ENCODE measurements at regions not wholly inside any gene's neighbourhood (a gene's known extent, or its start where the extent isn't known, plus 50 kb on each side); places are given as distances from the start of the nearest gene placed in this dataset.

DNA sequence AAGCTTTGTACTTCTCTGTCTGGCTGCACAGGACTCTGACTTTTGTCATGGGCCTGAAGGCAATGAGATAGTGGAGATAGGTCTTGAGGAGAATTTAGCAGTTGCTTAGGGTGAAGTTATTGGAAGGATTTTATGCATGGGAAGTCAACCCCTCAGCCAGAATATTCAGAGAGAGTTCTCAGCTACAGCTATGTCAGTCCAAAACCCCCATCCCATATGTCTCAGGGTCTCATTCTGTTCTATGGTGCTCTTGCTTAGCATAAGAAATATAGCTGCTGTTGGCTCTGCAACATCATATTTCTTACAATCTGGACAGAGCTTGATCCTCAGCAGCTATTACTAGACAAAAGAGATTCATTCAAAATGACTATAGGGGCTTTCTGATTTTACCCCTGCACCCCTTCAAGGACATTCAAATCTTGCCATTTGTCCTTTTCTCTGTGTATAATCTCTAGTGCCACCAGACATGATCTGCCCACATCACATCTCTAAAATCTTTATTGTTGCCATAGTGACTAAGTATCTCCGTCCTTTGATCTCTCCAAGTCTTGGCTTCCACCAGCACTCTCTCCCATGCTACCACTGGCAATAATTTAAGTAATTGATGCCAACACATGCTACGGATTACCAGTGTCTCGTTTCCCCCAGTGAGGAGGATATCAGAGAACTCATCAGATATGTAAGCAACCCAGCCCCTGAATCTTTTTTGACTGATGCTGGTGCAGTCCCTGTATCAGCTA lies 327.1 kb upstream of the ISX start:
- no peak for DNase-seq (ENCODE audit: low read depth)

DNA sequence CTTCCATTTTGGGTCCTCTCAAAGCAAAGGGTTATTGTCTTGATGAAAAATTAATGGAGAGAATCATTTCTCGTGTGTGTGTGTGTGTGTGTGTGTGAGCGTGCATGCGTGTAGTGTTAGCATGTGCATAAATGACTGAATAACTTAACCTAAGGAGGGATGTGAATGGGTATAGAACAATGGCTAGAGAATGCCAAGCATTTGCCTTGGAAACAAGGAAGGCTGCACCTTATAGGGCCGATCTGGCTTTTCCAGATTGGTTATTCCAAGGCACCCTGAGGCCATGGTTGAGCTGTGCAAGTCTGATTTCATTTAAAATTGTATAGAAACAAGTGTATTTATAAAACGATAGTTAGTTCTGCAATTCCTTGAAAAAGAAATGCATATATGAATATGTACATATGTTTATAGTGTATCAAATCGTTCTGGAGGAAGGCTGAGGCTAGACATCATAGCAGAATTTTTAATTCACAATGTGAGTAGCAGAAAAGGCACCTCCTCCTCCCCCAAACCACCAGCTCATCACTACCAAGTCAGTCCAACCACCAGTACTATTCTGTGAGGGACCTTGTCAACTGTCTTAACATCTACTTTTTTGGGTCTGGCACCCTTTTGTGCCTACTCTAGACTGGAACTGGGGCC lies 322.7 kb upstream of the ISX start:
- DNase-seq (ENCODE audit: low read depth), result no peak

DNA sequence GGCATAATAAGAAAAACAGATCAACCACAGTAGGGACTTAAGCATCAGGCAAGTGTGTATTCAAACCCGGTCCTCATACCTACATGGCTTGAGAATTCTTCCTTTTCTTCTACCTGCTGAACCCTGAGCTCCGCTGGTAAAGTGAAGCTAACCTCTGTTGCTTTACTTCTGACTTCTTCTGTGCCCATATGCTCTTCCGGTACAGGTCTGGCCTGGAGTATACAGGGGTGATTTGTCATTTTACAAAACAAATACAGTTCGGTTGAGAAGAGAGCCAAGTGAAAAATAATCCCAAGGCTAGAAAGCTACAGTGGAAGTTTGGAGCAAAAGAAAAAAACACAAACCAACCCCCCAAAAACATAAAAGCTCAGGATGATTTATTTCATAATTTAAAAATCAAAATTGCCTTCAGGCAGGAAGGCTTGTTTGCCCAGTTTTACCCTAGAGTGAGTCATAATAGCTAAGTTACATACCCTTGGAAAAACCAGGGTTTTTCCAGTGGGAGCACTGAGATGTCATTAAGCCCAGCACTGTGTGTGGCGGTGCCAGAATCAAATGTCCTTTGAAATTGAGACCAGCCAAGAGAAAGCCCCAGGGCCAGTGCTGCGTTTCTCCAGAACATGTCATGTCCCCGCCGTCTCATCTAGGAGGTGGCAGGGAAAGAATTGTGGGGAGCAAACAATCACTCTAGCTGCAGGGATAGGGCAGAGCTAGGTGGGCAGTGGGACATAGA lies 305.5 kb upstream of the ISX start:
- peak; percentile 45 for DNase-seq (ENCODE audit: low read depth)

DNA sequence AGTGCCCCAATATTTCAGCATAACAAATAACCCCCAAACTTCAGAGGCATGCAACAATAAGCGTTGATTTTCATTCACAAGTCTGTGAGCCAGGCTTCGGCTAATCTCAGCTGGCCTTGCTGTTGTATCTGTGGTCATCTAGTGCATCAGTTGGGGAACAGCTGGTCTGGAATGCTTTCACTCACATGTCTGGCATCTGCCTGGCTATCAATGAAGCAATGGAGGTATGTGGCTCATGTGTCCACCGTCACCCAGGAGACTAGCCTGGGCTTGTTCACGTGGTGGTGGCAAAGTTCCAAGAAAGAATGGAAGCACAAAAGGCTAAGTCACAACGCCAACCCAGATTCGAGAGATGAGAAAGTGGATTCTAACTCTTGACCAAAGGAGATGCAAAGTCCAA lies 304.8 kb upstream of the ISX start:
- DNase-seq (ENCODE audit: low read depth), result peak; percentile 52

DNA sequence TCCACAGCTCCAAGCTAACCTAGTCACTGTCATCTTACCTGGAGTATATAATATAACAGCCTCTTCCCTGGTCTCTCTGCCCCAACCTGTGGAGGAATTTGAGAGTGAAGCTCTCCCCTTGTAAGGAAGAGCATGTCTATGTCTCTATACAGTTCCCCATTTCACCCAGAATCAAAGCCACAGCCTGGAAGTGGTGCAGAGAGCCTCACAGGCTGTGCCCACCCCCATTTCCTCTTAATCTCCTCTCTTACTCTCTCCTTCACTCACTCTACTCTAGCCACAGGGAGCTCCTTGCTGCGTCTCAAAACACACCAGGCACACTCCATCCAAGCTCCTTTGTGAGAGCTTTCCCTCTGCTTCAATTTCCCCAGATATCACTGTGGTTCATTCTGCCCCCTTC lies 302.5 kb upstream of the ISX start:
- DNase-seq (ENCODE audit: low read depth), result no peak

DNA sequence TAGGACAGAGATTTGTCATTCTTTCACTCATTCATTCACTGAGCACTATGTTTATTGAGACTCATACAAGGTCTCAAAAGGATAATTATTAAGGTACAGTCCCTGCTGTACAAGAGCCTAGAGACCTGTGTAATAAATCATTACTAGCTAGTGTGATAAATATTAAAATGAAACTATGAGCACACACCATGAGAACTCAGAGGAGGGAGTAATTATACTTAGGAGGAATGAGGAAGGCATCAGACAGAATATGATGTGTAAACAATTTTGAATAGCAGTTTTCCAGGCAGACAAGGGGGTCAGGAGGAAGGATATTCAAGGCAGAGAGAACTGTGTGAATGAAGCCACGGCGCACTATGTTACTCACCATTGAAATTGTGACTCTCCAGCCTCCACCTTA lies 300.8 kb upstream of the ISX start:
- no peak for DNase-seq (ENCODE audit: low read depth)

DNA sequence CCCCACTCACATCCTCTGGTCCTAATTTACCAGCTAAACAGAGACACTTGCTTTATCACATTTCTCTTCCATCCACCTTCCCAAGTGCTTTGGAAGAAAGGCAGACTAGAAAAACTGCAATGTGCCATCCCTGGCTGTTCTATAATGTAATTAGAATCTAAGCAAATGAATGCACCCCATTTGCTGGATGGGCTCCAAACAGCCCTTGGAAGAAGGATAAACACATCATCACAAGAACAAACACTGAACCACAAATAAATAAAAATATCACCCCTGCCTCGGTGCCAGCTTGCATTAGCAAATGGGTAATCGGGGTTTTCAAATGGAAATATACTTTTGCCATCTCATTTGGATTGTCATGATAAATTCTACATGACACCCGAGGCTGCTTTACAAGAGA lies 296.6 kb upstream of the ISX start:
- DNase-seq (ENCODE audit: low read depth), result no peak

DNA sequence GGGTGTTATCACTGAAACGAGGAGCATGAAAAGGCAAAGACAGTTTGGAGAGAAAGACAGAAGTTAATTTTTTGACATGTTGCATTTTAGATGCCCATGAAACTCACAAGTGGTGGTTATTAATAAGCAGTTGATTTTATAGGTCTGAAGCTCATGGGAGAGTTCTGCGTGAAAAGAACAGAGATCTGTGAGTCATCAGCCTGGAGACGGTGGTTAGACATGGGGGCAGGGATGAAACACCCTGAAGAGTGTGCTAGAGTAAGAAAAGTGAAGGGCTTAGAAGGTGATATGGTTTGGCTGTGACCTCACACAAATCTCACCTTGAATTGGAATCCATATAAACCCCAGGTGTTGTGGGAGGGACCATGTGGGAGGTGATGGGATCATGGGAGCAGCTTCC lies 289.1 kb upstream of the ISX start:
- peak; percentile 59 for DNase-seq (ENCODE audit: low read depth)

DNA sequence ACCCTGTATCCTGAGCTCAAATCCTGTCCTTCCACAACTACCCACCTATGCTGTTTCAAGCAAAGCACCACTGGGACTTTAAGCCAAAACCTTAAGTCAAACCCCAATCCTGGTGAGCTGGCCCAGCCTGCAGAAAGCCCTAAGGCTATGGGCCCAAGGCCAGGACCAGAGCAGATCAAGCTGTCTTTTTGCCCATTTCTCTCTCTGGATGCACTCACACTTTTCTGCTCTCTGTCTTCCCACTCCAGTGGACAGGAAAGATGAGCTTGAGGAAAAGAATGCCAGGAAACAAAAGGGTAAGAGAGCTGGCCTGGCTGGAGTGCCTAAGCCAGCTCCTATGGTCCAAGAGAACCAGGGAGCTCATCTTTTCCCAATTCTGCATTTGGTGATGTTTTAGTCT lies 284.3 kb upstream of the ISX start:
- DNase-seq (ENCODE audit: low read depth), result peak; percentile 53

DNA sequence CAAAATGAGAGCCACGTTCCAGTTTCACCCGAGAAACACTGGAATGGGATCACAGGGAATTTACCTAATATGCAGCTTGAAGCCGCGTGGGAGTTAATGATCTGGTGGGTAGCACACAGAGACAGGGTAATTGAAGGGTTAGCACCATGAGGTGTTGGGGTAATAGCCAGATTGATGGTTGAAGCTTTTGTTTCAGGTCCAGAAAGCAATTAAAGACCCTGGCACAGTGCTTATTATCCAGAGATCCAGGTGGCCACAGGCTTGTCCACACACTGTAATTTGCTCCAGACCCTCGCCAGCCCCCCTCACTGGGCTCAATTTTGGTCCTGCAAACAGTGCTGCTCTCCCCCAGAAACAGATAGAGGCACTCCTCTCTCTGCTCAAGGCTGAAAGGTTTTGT lies 282.5 kb upstream of the ISX start:
- no peak for DNase-seq (ENCODE audit: low read depth)

DNA sequence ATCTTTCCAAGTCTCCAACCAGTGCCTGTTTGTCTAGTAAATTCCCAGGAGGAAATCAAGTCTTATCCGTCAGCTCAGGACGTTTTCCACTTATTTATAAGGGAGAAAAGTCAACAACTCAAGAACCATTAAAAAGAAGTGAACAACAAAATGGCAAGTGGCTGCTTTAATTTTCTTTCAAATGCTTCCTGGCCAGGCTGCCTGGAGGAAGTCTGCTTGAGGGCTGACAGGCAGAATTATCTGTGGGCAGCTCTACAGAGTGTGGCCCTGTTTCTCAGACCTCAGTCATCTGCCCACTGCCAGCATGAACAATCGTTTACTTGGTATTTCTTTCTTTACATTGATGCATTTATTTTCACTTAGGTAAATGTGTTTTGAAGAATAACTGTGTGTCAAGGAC lies 281.9 kb upstream of the ISX start:
- no peak for DNase-seq (ENCODE audit: low read depth)

DNA sequence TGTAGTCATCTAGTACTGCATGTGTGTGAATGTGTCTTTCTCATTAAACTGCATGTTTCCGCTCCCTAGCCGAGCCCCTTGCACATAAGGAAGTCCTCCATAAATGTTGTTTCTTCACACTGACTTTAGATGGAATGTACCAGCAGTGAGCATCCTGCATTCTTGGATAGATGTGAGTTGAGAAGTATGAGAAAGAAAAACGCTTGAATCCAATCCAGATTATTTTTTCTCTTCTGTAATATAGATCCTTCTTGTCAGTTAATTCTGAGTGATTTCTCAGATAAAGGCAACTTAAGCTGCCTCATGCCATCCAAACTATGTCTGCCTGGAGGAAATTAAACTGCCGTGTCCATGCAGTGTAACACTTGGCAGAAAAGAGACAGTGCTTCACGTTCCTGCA lies 268.1 kb upstream of the ISX start:
- DNase-seq (ENCODE audit: low read depth), result no peak

DNA sequence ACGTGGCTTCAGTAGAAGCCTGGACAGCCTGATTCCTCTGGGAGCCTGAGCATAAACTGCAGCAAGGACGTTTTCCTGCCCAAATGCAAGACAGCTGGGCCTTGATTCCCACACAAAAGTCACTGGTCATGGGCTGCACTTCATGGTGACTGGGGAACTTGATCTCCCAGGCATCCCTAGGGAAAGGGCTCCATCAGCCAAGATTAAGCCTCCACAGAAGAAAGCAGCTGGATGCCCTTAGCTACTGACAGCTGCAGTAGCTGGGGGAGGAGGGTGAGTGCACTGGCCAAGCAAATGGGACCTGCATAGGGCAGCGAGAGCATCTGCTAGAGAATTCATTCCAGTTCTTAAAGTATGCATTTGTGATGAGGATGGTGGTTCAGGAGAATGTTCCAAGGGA lies 267.4 kb upstream of the ISX start:
- DNase-seq (ENCODE audit: low read depth), result no peak

DNA sequence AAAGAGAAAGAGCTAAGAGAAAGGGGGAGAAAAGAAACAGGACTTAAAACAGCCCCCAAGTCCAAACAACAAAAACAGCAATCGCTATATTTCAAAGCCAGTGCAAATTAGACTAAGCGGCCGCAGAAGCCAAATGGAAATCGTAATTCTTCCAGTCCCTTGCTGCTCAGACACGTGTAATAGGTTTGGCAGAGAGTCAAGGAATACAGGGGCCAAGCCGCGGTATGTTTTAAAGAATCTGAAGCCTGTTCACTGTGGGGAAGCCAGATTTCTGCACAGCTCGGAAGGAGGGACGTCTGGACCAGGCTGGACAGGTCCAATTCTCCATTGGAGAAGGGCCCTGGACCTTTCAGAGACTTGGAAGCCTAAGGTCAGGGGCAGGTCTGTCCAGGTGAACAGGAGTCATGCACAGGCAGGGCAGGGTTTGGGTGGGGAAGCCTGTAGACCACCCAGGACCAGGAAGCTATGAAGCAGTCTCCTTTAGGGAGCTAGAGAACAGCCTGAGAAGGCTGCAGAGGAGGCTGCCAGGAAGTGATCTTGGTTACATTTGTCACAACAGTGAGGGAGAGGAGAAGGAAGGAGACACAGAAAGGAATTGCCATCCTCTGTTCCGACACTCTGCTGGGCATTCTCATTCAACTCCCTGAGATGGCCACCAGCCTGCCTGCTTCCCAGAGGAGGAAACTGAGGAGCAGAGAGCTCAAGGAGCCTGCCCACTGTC lies 265.5 kb upstream of the ISX start:
- peak; percentile 80 for DNase-seq (ENCODE audit: low read depth)

DNA sequence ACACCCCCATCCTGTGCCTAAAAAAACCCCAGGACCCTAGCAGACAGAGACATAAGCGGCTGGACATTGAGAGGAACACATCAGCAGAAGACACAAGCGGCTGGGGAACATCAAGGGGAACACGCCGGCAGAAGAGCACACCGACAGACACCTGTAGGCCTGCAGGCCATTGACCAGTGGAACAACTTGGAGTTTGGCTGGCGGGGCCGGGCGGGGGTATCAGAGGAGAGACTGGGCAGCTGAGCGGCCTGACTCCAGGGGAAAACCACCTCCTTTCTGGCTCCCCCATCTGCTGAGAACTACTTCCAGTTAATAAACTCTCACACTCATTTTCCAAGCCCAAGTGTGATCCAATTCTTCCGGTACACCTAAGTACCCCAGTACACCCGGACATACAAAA lies 264.7 kb upstream of the ISX start:
- DNase-seq (ENCODE audit: low read depth), result no peak

DNA sequence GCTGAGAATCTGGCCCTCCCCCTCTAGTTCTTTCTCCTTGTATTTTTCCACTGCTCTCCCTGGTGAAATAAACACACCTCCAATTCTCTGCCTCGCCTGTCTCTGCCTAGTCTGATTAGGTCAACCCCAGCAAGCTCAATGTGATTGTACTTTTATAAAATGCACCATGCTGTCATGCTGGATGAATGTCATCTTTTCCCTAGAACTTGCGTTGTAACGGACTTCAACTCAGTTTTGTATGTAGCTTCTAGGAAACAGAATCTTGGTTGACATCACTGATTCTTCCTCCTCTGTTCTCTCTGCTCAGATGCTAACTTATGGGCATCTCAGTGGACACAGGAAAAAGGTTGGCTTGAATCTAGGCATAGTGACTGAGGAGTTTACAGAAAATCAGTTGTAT lies 261.9 kb upstream of the ISX start:
- no peak for DNase-seq (ENCODE audit: low read depth)

DNA sequence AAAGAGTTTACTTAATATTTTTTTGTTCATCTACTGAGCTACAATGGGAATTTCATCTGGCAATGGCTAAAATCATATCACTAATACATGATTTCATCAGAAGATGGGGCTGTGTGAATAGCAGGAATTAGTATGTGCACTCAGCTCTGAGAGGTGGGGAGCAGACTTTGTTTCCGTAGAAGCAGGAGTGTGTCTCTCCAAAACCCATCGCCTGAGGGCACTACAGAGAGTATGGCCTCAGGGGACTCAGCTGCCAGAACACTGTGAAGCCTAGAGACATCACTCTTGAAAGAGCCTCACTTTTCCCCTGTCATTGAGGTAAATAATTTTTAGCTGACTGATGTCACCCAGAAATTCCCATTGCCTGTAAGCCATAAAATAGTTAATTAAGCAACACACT lies 261.4 kb upstream of the ISX start:
- peak; percentile 27 for DNase-seq (ENCODE audit: low read depth)

DNA sequence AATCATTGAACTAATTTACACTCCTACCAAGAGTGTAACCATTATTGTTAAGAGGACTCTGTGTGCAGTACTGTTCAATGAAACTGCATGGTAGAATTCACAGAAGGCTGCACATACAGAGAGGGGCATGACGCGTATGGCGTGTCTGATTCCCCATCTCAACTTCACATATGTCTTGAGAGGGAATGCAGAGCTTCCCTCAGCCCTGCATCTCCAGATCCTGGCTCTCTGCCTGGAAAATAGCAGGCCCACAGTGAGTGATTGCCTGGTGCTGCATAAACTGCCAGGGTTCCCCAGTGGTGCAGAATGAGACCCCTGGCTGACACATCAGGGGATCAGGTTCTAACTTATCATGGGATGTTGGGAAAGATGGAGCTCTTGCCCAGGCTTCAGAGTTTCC lies 260.2 kb upstream of the ISX start:
- DNase-seq (ENCODE audit: low read depth), result no peak

DNA sequence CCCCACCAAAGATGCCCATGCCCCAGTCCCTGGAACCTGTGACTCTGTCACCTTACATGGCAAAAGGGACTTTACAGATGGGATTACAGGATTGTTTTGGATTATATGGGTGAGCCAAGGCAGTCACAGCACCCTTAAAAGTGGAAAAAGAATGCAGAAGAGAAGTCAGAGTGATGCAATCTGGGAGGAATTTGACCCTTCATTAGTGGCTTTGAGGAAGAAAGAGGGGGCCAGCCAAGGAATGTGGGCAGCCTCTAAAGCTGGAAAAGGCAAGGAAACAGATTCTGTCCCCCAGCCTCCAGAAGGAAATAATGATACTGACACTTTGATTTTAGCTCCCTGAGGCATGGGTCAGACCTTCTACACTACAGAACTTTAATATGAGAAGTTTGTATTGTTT lies 257.3 kb upstream of the ISX start:
- DNase-seq (ENCODE audit: low read depth), result peak; percentile 28

DNA sequence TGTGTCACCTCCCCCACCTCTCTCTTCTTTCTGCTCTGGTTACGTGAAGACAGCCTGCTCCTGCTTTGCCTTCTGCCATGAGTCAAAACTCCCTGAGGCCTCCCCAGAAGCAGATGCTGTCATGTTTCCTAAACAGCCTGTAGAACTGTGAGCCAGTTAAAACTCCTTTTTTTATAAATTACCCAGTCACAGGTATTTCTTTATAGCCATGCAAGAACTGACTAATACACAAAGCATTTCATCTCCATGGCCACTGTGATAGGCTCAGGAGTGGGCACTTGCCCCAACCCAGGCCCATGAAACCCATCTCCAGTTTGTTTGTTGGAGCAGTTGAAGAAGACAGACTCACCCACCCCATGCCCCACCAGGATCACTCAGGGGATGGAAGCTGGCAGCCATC lies 253.3 kb upstream of the ISX start:
- DNase-seq (ENCODE audit: low read depth), result peak; percentile 91

DNA sequence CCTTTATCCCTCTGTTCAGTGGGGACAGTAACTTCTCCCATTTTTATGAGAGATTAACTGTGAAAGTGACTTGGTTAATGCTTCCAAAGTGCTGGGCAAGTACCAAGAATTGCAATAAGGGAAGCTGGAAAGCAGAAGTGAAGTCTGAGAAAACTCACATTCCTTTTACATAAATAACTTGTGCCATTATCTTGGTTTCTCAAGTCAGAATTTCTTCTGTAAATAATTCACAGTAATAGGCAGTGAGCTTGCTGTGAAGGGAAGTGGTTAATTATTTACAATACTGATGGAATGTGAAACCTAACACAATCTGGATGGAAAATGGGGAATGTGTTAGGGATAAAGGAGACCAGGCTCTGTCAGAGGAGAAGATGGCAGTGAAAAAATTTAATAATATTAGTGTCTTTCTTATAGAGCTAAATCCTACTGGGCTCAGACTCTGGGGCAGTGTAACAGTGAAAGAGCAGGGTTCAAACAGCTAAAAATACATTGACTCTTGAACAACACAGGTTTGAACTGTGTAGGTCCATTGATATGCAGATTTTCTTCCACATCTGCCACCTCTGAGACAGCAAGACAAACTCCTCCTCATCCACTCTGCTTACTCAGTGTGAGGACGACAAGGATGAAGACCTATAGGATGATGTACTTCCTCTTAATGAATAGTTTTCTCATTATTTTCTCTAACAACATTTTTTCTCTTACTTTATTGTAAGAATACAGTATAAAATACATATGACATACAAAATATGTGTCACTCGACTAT lies 251.5 kb upstream of the ISX start:
- DNase-seq (ENCODE audit: low read depth), result peak; percentile 59

DNA sequence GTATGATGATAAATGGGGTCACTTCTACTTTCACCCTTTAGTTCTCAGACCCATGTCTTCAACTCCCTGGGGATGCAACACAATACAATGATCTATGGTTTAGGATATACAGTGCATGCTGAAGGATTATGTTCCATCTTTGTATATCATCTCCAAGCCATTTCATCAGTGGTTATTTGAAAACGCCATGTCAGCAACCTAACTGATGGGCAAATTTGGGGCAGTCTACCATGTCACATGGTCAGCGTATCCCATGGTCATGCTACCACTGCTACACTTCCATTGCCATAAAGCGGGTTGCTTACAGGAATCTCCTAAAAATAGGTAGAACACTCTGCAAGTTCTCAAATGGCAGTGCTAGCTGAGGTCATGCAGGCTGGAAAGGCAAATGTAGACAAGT lies 236.5 kb upstream of the ISX start:
- no peak for DNase-seq (ENCODE audit: low read depth)
